IMR-90 (cell line): ENCODE measurements at regions not wholly inside any gene's neighbourhood (a gene's known extent, or its start where the extent isn't known, plus 50 kb on each side); places are given as distances from the start of the nearest gene placed in this dataset.

Experiments used
- ATAC-seq: fragments of 200-7000 bp; cut with Tn5 transposase; 2 replicates; pipeline ENCODE4 v1.9.1; 2020; ENCODE audit warnings: low read depth, mild to moderate bottlenecking, moderate library complexity
- BruUV-seq: library from RNA; stranded (reverse); fragments of 400-500 nt; replicated peaks from 2 replicates; lab custom pipeline; 2021; lab: Mats Ljungman, UMichigan
- CTCF ChIA-PET: fragments of 300-600 bp; formaldehyde crosslinking; extraction: SDS; loops from one replicate; lab custom pipeline; 2021; ENCODE audit warnings: antibody characterized with exemption; lab: Yijun Ruan, JAX
- POLR2A ChIA-PET: fragments of 300-600 bp; sonication (Branson Sonifier 250); formaldehyde crosslinking; loops from one replicate; lab custom pipeline; 2022; ENCODE audit warnings: antibody characterized with exemption; ENCODE audit not compliant: unreplicated experiment; lab: Charles Lee
- DNase-seq: peaks from one replicate; pipeline ENCODE4 v3.0.0; 2013
- H2AFZ ChIP-seq: replicated peaks from 2 replicates; pipeline ENCODE3; 2013; ENCODE audit warnings: low read length, mild to moderate bottlenecking; ENCODE audit not compliant: poor library complexity
- H2AK5ac ChIP-seq: 2 replicates; pipeline ENCODE4 v1.6.1; 2013; ENCODE audit warnings: low read depth, low read length, inconsistent platforms
- H2AK9ac ChIP-seq: replicated peaks from 2 replicates; pipeline ENCODE3; 2013; ENCODE audit warnings: mild to moderate bottlenecking, low read depth, low read length, moderate library complexity; ENCODE audit not compliant: poor library complexity
- H2BK120ac ChIP-seq: 2 replicates; pipeline ENCODE4 v1.6.1; 2013; ENCODE audit warnings: low read depth, low read length, inconsistent platforms
- H2BK15ac ChIP-seq: 3 replicates; pipeline ENCODE4 v1.6.1; 2013; ENCODE audit warnings: low read depth, low read length, inconsistent platforms
- H2BK20ac ChIP-seq: 2 replicates; pipeline ENCODE4 v1.6.1; 2013; ENCODE audit warnings: low read depth, mild to moderate bottlenecking, inconsistent platforms, low read length, moderate library complexity
- H2BK5ac ChIP-seq: 2 replicates; pipeline ENCODE4 v1.6.1; 2013; ENCODE audit warnings: mild to moderate bottlenecking, low read depth, low read length, inconsistent platforms; ENCODE audit not compliant: poor library complexity, severe bottlenecking
- H3K14ac ChIP-seq: replicated peaks from 2 replicates; pipeline ENCODE4 v1.6.1; 2013; ENCODE audit warnings: low read depth, low read length, inconsistent platforms
- H3K18ac ChIP-seq: 2 replicates; pipeline ENCODE4 v1.6.1; 2013; ENCODE audit warnings: low read depth, low read length, control low read depth
- H3K23ac ChIP-seq: 2 replicates; pipeline ENCODE4 v1.6.1; 2013; ENCODE audit warnings: low read depth, low read length, inconsistent platforms
- H3K27ac ChIP-seq: 2 replicates; pipeline ENCODE4 v1.5.1; 2013; ENCODE audit warnings: mild to moderate bottlenecking, control low read depth, low read length; ENCODE audit not compliant: insufficient read depth
- H3K27me3 ChIP-seq: 2 replicates; pipeline ENCODE4 v1.6.1; 2013; ENCODE audit warnings: low read length; ENCODE audit not compliant: control insufficient read depth, insufficient read depth
- H3K36me3 ChIP-seq: 2 replicates; pipeline ENCODE4 v1.6.1; 2013; ENCODE audit warnings: low read length, mixed read lengths; ENCODE audit not compliant: control insufficient read depth, insufficient read depth
- H3K4ac ChIP-seq: 2 replicates; pipeline ENCODE4 v1.6.1; 2013; ENCODE audit warnings: low read depth, low read length, inconsistent platforms
- H3K4me1 ChIP-seq: 2 replicates; pipeline ENCODE4 v1.6.1; 2013; ENCODE audit warnings: low read length, mixed read lengths; ENCODE audit not compliant: control insufficient read depth, insufficient read depth
- H3K4me2 ChIP-seq: 2 replicates; pipeline ENCODE4 v1.6.1; 2013; ENCODE audit warnings: low read depth, mild to moderate bottlenecking, control low read depth, low read length, moderate library complexity
- H3K4me3 ChIP-seq: 2 replicates; pipeline ENCODE4 v1.5.1; 2013; ENCODE audit warnings: low read depth, mild to moderate bottlenecking, control low read depth, low read length, moderate library complexity; ENCODE audit not compliant: insufficient read depth
- H3K56ac ChIP-seq: 2 replicates; pipeline ENCODE4 v1.6.1; 2013; ENCODE audit warnings: low read length, inconsistent platforms; ENCODE audit not compliant: insufficient read depth; ENCODE audit errors: extremely low read depth
- H3K79me1 ChIP-seq, 2 experiments: 2 replicates each; pipeline ENCODE4 v1.6.1; 2013; ENCODE audit warnings: low read length in 2 of 2, inconsistent platforms in 1 of 2, low read depth in 1 of 2
- H3K9ac ChIP-seq: 2 replicates; pipeline ENCODE4 v1.6.1; 2013; ENCODE audit warnings: low read depth, low read length, control low read depth
- H3K9me1 ChIP-seq: 2 replicates; pipeline ENCODE4 v1.6.1; 2013; ENCODE audit warnings: low read length, inconsistent platforms; ENCODE audit not compliant: insufficient read depth
- H3K9me3 ChIP-seq: 2 replicates; pipeline ENCODE4 v1.6.1; 2013; ENCODE audit warnings: low read length; ENCODE audit not compliant: control insufficient read depth, insufficient read depth
- H4K20me1 ChIP-seq: 2 replicates; pipeline ENCODE4 v1.6.1; 2013; ENCODE audit warnings: low read length, inconsistent platforms; ENCODE audit not compliant: insufficient read depth
- H4K5ac ChIP-seq: 2 replicates; pipeline ENCODE4 v1.6.1; 2013; ENCODE audit warnings: mild to moderate bottlenecking, low read depth, low read length, control low read depth
- H4K8ac ChIP-seq, 2 experiments: 2 replicates each; pipeline ENCODE4 v1.6.1; 2013; ENCODE audit warnings: low read depth in 2 of 2, low read length in 2 of 2, control low read depth in 1 of 2, inconsistent platforms in 1 of 2
- H4K91ac ChIP-seq: 2 replicates; pipeline ENCODE4 v1.6.1; 2013; ENCODE audit warnings: low read depth, low read length, inconsistent platforms; ENCODE audit not compliant: insufficient read depth
- BHLHE40 ChIP-seq: fragments of 150-350 bp; IDR thresholded peaks from 2 replicates; pipeline ENCODE4 v1.6.1; 2016; ENCODE audit warnings: mild to moderate bottlenecking, low read depth, low read length
- CHD1 ChIP-seq: IDR thresholded peaks from 2 replicates; pipeline ENCODE4 v1.6.1; 2012; ENCODE audit warnings: low read depth, low read length, improper control_type of control experiment
- FOS ChIP-seq: fragments of 150-350 bp; IDR thresholded peaks from 2 replicates; pipeline ENCODE4 v1.6.1; 2016; ENCODE audit warnings: low read depth, low read length
- MAFK ChIP-seq: IDR thresholded peaks from 2 replicates; pipeline ENCODE4 v1.6.1; 2012; ENCODE audit warnings: low read depth, low read length, improper control_type of control experiment
- MAZ ChIP-seq: IDR thresholded peaks from 2 replicates; pipeline ENCODE4 v1.6.1; 2012; ENCODE audit warnings: low read depth, mild to moderate bottlenecking, low read length, improper control_type of control experiment, moderate library complexity, borderline replicate concordance
- MXI1 ChIP-seq: IDR thresholded peaks from 2 replicates; pipeline ENCODE4 v1.6.1; 2012; ENCODE audit warnings: low read depth, mild to moderate bottlenecking, low read length, moderate library complexity, borderline replicate concordance
- NFE2L2 ChIP-seq: fragments of 150-350 bp; IDR thresholded peaks from 2 replicates; pipeline ENCODE4 v1.6.1; 2016; ENCODE audit warnings: low read depth, mild to moderate bottlenecking, low read length
- POLR2A ChIP-seq: IDR thresholded peaks from 2 replicates; pipeline ENCODE4 v1.6.1; 2012; ENCODE audit warnings: mild to moderate bottlenecking, low read depth, low read length
- RAD21 ChIP-seq: IDR thresholded peaks from 2 replicates; pipeline ENCODE4 v1.6.1; 2012; ENCODE audit warnings: low read length, improper control_type of control experiment
- WGBS, 2 experiments: methylation state at CpG; one replicate each; pipeline versions ENCODE4 v1.1.5 to v1.1.7; 2013; ENCODE audit warnings: missing lambda C conversion rate in 2 of 2; ENCODE audit not compliant: insufficient read length in 1 of 2; ENCODE audit errors: extremely low coverage in 2 of 2; 5-methylcytosine and 5-hydroxymethylcytosine counted together
- dilution Hi-C: fragments of 300-500 bp; cut with HindIII; formaldehyde crosslinking; loops from one replicate; pipeline ENCODE4 v1.14.3; 2018; ENCODE audit warnings: low sequenced_read_pairs; ENCODE audit not compliant: unreplicated experiment
- in situ Hi-C: fragments of 300-500 bp; cut with MboI; formaldehyde crosslinking; loops from 3 replicates; pipeline ENCODE4 v1.14.3; 2019; ENCODE audit warnings: low sequenced_read_pairs, inconsistent platforms, mixed read lengths
- intact Hi-C: fragments of 100-400 bp; cut with micrococcal nuclease; formaldehyde crosslinking; loops from 2 replicates; pipeline ENCODE4 v1.10.0; 2022
- TF ChIP-seq, protein P1 (sequence below): conservative IDR thresholded peaks from 2 replicates; pipeline ENCODE4 v1.5.1; 2012; ENCODE audit warnings: mild to moderate bottlenecking, low read depth, low read length, improper control_type of control experiment
- TF ChIP-seq, protein P2 (sequence below): fragments of 150-350 bp; IDR thresholded peaks from 2 replicates; pipeline ENCODE4 v1.6.1; 2017; ENCODE audit warnings: mild to moderate bottlenecking, antibody characterized with exemption, low read length, low read depth

DNA sequence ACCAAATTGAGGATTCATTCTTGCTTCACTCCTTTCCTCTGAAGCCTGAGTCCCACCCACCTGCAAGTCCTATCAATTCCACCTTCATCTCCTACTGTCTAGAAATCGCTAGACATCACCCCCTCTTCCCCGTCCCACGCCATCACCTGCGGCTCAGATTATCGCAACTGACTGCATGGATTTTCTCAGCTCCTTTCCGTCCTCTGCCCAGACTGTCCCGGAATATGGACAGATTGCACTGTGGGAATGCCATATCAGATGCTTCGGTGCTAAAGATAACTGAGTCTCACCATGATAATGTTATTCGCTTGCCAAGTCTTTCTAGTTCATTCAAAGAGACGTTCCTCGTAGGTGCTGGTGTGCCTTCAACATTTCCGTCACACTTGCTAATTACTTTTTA is 66.4 kb upstream of the USP29 start:
- intact Hi-C loops (no loop called here), in situ Hi-C loops (no loop called here), dilution Hi-C loops (no loop called here)
- Histone ChIP-seq H3K18ac (no peak overlapping the region), H2BK20ac (no peak overlapping the region), H2BK120ac (no peak overlapping the region), H2AK5ac (no peak overlapping the region), H3K9me3 (peaks cover 24% of the 10 kb centered on the region), H3K14ac (no peak overlapping the region), H2BK15ac (no peak overlapping the region), H4K8ac (no peak overlapping the region), H3K27ac (no peak overlapping the region), H3K56ac (no peak overlapping the region), H3K23ac (no peak overlapping the region), H4K91ac (no peak overlapping the region), H3K79me1 (no peaks in the 10 kb centered on the region), H4K20me1 (no peaks in the 10 kb centered on the region), H2AK9ac (no peak overlapping the region), H3K27me3 (no peaks in the 10 kb centered on the region), H4K5ac (no peak overlapping the region), H3K4me1 (no peaks in the 10 kb centered on the region), H3K36me3 (no peaks in the 10 kb centered on the region), H3K9ac (no peak overlapping the region), H3K4me2 (no peak overlapping the region), H3K4ac (no peak overlapping the region), H3K9me1 (no peaks in the 10 kb centered on the region), H3K4me3 (no peak overlapping the region), H2AFZ (no peak overlapping the region), H2BK5ac (no peak overlapping the region)
- TF ChIP-seq, protein P1, sequence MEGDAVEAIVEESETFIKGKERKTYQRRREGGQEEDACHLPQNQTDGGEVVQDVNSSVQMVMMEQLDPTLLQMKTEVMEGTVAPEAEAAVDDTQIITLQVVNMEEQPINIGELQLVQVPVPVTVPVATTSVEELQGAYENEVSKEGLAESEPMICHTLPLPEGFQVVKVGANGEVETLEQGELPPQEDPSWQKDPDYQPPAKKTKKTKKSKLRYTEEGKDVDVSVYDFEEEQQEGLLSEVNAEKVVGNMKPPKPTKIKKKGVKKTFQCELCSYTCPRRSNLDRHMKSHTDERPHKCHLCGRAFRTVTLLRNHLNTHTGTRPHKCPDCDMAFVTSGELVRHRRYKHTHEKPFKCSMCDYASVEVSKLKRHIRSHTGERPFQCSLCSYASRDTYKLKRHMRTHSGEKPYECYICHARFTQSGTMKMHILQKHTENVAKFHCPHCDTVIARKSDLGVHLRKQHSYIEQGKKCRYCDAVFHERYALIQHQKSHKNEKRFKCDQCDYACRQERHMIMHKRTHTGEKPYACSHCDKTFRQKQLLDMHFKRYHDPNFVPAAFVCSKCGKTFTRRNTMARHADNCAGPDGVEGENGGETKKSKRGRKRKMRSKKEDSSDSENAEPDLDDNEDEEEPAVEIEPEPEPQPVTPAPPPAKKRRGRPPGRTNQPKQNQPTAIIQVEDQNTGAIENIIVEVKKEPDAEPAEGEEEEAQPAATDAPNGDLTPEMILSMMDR = no peak
- TF ChIP-seq MAZ = no peak
- TF ChIP-seq, protein P2, sequence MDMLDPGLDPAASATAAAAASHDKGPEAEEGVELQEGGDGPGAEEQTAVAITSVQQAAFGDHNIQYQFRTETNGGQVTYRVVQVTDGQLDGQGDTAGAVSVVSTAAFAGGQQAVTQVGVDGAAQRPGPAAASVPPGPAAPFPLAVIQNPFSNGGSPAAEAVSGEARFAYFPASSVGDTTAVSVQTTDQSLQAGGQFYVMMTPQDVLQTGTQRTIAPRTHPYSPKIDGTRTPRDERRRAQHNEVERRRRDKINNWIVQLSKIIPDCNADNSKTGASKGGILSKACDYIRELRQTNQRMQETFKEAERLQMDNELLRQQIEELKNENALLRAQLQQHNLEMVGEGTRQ = no peak
- no peak for TF ChIP-seq MXI1
- TF ChIP-seq CHD1 = no peak
- TF ChIP-seq MAFK = no peak
- TF ChIP-seq FOS = no peak
- no peak for TF ChIP-seq NFE2L2
- TF ChIP-seq BHLHE40 = no peak
- TF ChIP-seq RAD21 = no peak
- TF ChIP-seq POLR2A = no peak
- ChIA-PET CTCF (no interaction called here), POLR2A (no interaction called here)
- DNase-seq = no peak
- BruUV-seq = no TSS peak
- ATAC-seq = no peak
- WGBS, 2 experiments = 29% methylated on average over 4 of the region's 12 CpGs; no CpG with 5 or more reads in 1 of the 2 experiments
